Endothelial cell of umbilical vein (primary cell): ENCODE measurements at regions not wholly inside any gene's neighbourhood (a gene's known extent, or its start where the extent isn't known, plus 50 kb on each side); places are given as distances from the start of the nearest gene placed in this dataset.

Source experiments
- BruUV-seq: library from RNA; stranded (reverse); fragments of 400-500 nt; replicated peaks from 2 replicates; lab custom pipeline; 2021; lab: Mats Ljungman, UMichigan
- CTCF ChIA-PET: fragments of 300-600, 350-600 bp; sonication (Branson Sonifier 250); formaldehyde crosslinking; loops from one replicate; lab custom pipeline; 2021; ENCODE audit warnings: antibody characterized with exemption, inconsistent platforms; lab: Charles Lee
- POLR2A ChIA-PET: fragments of 300-600, 350-600 bp; sonication (Branson Sonifier 250); formaldehyde crosslinking; loops from one replicate; lab custom pipeline; 2021; ENCODE audit warnings: antibody characterized with exemption, inconsistent platforms; lab: Charles Lee
- DNase-seq: peaks from one replicate; pipeline ENCODE4 v3.0.0-alpha.2; 2011; ENCODE audit warnings: low read depth, low spot score
- FAIRE-seq: peaks from 2 replicates; lab custom pipeline; 2011; peaks lifted over from hg19 to GRCh38; lab: Jason Lieb, UNC
- H2AFZ ChIP-seq: 2 replicates; pipeline ENCODE4 v1.6.0; 2012; ENCODE audit warnings: low read depth, low read length, control low read depth, inconsistent platforms
- H3K27ac ChIP-seq: 2 replicates; pipeline ENCODE4 v1.5.1; 2011; ENCODE audit warnings: low read depth, mild to moderate bottlenecking, control low read depth, low read length, moderate library complexity; ENCODE audit not compliant: insufficient read depth
- H3K27me3 ChIP-seq, 2 experiments: 2 replicates each; pipeline versions ENCODE4 v1.6.0 to v1.6.1; 2011; ENCODE audit warnings: low read length in 2 of 2, mixed read lengths in 1 of 2; ENCODE audit not compliant: control insufficient read depth in 2 of 2, insufficient read depth in 2 of 2
- H3K36me3 ChIP-seq, 2 experiments: 2 replicates in 1 of 2; 3 replicates in 1 of 2; pipeline ENCODE4 v1.5.1; 2011; ENCODE audit warnings: low read length in 2 of 2, mild to moderate bottlenecking in 1 of 2, moderate library complexity in 1 of 2; ENCODE audit not compliant: control insufficient read depth in 2 of 2, insufficient read depth in 2 of 2; ENCODE audit errors: extremely low read depth in 1 of 2
- H3K4me1 ChIP-seq: 3 replicates; pipeline ENCODE4 v1.5.1; 2011; ENCODE audit warnings: mild to moderate bottlenecking, low read length; ENCODE audit not compliant: control insufficient read depth, insufficient read depth; ENCODE audit errors: extremely low read depth
- H3K4me2 ChIP-seq: 2 replicates; pipeline ENCODE4 v1.6.1; 2011; ENCODE audit warnings: low read length, control low read depth, mixed read lengths; ENCODE audit not compliant: insufficient read depth
- H3K4me3 ChIP-seq, 3 experiments: fragments of 200-600 bp in 1 of 3; sonication (generic), shearing (Covaris generic) in 1 of 3; replicated peaks in 1 of 3; 2 replicates each; pipeline ENCODE4 v1.5.1; 2011 to 2016; ENCODE audit warnings: control low read depth in 3 of 3, low read length in 3 of 3, mild to moderate bottlenecking in 2 of 3, inconsistent platforms in 1 of 3, low read depth in 1 of 3, moderate library complexity in 1 of 3; ENCODE audit not compliant: insufficient read depth in 1 of 3
- H3K79me2 ChIP-seq: 2 replicates; pipeline ENCODE4 v1.6.0; 2012; ENCODE audit warnings: low read length, inconsistent platforms; ENCODE audit not compliant: control insufficient read depth, insufficient read depth
- H3K9ac ChIP-seq: replicated peaks from 2 replicates; pipeline ENCODE3; 2011; ENCODE audit warnings: low read length, control low read depth; ENCODE audit not compliant: insufficient read depth; ENCODE audit errors: extremely low read depth
- H3K9me1 ChIP-seq: replicated peaks from 3 replicates; pipeline ENCODE4 v1.6.0; 2011; ENCODE audit warnings: mild to moderate bottlenecking, low read length; ENCODE audit not compliant: control insufficient read depth, insufficient read depth; ENCODE audit errors: extremely low read depth
- H3K9me3 ChIP-seq: replicated peaks from 2 replicates; pipeline ENCODE4 v1.5.1; 2012; ENCODE audit warnings: low read length, inconsistent platforms; ENCODE audit not compliant: control insufficient read depth, insufficient read depth
- H4K20me1 ChIP-seq: replicated peaks from 2 replicates; pipeline ENCODE3; 2011; ENCODE audit warnings: mild to moderate bottlenecking, low read length; ENCODE audit not compliant: control insufficient read depth, insufficient read depth; ENCODE audit errors: extremely low read depth
- CTCF ChIP-seq, 2 donors: IDR thresholded peaks; 1 replicate in 1 of 2; 2 replicates in 1 of 2; pipeline ENCODE4 v1.5.1; 2011; ENCODE audit warnings: low read length in 2 of 2, mild to moderate bottlenecking in 2 of 2, moderate library complexity in 2 of 2, control low read depth in 1 of 2, inconsistent platforms in 1 of 2, low read depth in 1 of 2; ENCODE audit not compliant: insufficient read depth in 1 of 2; ENCODE audit errors: extremely low read depth in 1 of 2
- EZH2 ChIP-seq: IDR thresholded peaks from 2 replicates; pipeline ENCODE4 v1.6.1; 2012; ENCODE audit warnings: borderline replicate concordance, low read depth, mild to moderate bottlenecking, moderate library complexity, low read length, inconsistent platforms; ENCODE audit not compliant: severe bottlenecking
- FOS ChIP-seq: IDR thresholded peaks from 2 replicates; pipeline ENCODE4 v1.6.1; 2011; ENCODE audit warnings: mild to moderate bottlenecking, low read length, moderate library complexity, borderline replicate concordance; ENCODE audit not compliant: insufficient read depth
- GATA2 ChIP-seq: IDR thresholded peaks from 2 replicates; pipeline ENCODE4 v1.7.0; 2011; ENCODE audit warnings: low read depth, mild to moderate bottlenecking, moderate library complexity, mixed read lengths, low read length; ENCODE audit not compliant: insufficient read length, insufficient read depth
- JUN ChIP-seq: IDR thresholded peaks from 2 replicates; pipeline ENCODE4 v1.6.1; 2011; ENCODE audit warnings: borderline replicate concordance, low read depth; ENCODE audit not compliant: insufficient read length, insufficient read depth
- MYC ChIP-seq: IDR thresholded peaks from one replicate; pipeline ENCODE4 v1.6.1; 2011; ENCODE audit warnings: mild to moderate bottlenecking, low read depth, low read length
- POLR2A ChIP-seq: IDR thresholded peaks from 2 replicates; pipeline ENCODE4 v1.6.1; 2012; ENCODE audit warnings: low read depth, mild to moderate bottlenecking, control low read depth, low read length
- POLR2AphosphoS5 ChIP-seq: IDR thresholded peaks from 2 replicates; pipeline ENCODE4 v1.6.1; 2012; ENCODE audit warnings: low read depth, mild to moderate bottlenecking, control low read depth, low read length, moderate library complexity; ENCODE audit not compliant: insufficient read depth
- dilution Hi-C: fragments of 300-500 bp; cut with MboI; formaldehyde crosslinking; loops from one replicate; pipeline ENCODE4 v1.15.0; 2019; ENCODE audit warnings: low sequenced_read_pairs; ENCODE audit not compliant: extremely low pct_ligation_motif_present
- intact Hi-C: fragments of 100-400 bp; cut with micrococcal nuclease; formaldehyde crosslinking; loops from one replicate; pipeline ENCODE4 v1.10.0; 2022

- Histone ChIP-seq H3K4me2 (no peak overlapping the region), H3K79me2 (no peaks in the 10 kb centered on the region), H3K36me3 (no peaks in the 10 kb centered on the region), H3K27me3 (no peaks in the 10 kb centered on the region), H3K9me3 (no peaks in the 10 kb centered on the region), H3K27ac (no peak overlapping the region), H3K4me3 (no peak overlapping the region), H3K9ac (no peak overlapping the region), H3K4me1 (no peaks in the 10 kb centered on the region), H2AFZ (no peak overlapping the region), H4K20me1 (no peaks in the 10 kb centered on the region), H3K9me1 (no peaks in the 10 kb centered on the region)
- no TSS peak for BruUV-seq
- FAIRE-seq (no peak), DNase-seq (no peak)
- intact Hi-C loops, result no loop called here
- TF ChIP-seq EZH2, result no peak
- TF ChIP-seq POLR2AphosphoS5, result no peak
- TF ChIP-seq MYC, result no peak
- no peak for TF ChIP-seq POLR2A
- TF ChIP-seq JUN, result no peak
- no peak for TF ChIP-seq GATA2
- TF ChIP-seq FOS, result no peak
- TF ChIP-seq CTCF (IDR thresholded peaks at IDR 0.05; ENCODE audit: extremely low read depth in 1 of 2, insufficient read depth in 1 of 2, low read depth in 1 of 2, low read length in 2 of 2), result no peak
- POLR2A ChIA-PET, result no interaction called here
- dilution Hi-C loops, result no loop called here
- CTCF ChIA-PET, result no interaction called here
Observed at GRCh38 chr10:44118500-44118899, 266.4 kb downstream of the CXCL12 start.
